ENCODE measurements at regions not wholly inside any gene's neighbourhood (a gene's known extent, or its start where the extent isn't known, plus 50 kb on each side); places are given as distances from the start of the nearest gene placed in this dataset.
A peak's percentile ranks its signal among the peaks of the same experiment; 100 is the strongest.

DNA sequence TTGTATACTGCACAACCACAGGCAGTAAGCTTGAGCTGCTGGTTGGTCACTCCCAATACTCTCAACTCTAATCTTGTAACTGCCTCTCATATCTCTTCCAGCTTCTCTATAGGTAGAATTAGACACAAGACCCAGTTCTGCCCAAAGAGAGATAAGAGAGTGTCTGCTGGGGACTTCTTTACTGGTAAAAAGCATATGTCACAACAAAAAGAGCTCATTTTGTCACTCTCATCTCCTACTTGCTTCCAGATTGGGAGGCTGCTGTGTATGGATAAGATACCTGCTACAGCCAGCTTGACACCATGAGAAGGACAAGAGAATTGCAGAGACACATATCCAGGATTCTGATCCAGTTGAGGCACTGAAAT lies 165.2 kb downstream of the PTH2R start:
- Histone ChIP-seq H3K79me2 (replicated peaks; ENCODE audit: insufficient read depth) (no peaks in the 10 kb centered on the region), H3K4me3 (no peak overlapping the region), H3K4me1 (ENCODE audit: insufficient read depth) (no peaks in the 10 kb centered on the region; the same call in 1 of the 2 replicates), H4K20me1 (replicated peaks; ENCODE audit: insufficient read depth) (no peaks in the 10 kb centered on the region), H3K27me3 (ENCODE audit: insufficient read depth) (no peaks in the 10 kb centered on the region), H3F3A (replicated peaks; ENCODE audit: low read depth) (no peaks in the 10 kb centered on the region), H3K27ac (ENCODE audit: low read depth) (no peak overlapping the region), H3K36me3 (ENCODE audit: insufficient read depth) (no peaks in the 10 kb centered on the region), H3K9me2 (ENCODE audit: insufficient read depth) (no peaks in the 10 kb centered on the region), H3K4me2 (no peak overlapping the region), H2AFZ (no peak overlapping the region)
- Mint-ChIP-seq H3K27ac (no peak overlapping the region), H3K36me3 (ENCODE audit: low read depth) (peaks cover under 1% of the 10 kb centered on the region; the same call in 2 of the 3 replicates), H3K27me3 (ENCODE audit: insufficient read depth, low read depth, poor library complexity) (no peaks in the 10 kb centered on the region), H3K4me3 (no peak overlapping the region), H3K9me3 (peaks cover under 1% of the 10 kb centered on the region; the same call in 1 of the 3 replicates), H3K4me1 (peaks cover 2% of the 10 kb centered on the region; the same call in 2 of the 3 replicates)
- no peak for TF ChIP-seq ETS1 (IDR thresholded peaks at IDR 0.05)
- TF ChIP-seq EZH2 (IDR thresholded peaks at IDR 0.05; ENCODE audit: low read depth, unreplicated experiment), result no peak
- no peak for TF ChIP-seq JUNB (IDR thresholded peaks at IDR 0.05; ENCODE audit: unreplicated experiment)
- TF ChIP-seq, protein P1, sequence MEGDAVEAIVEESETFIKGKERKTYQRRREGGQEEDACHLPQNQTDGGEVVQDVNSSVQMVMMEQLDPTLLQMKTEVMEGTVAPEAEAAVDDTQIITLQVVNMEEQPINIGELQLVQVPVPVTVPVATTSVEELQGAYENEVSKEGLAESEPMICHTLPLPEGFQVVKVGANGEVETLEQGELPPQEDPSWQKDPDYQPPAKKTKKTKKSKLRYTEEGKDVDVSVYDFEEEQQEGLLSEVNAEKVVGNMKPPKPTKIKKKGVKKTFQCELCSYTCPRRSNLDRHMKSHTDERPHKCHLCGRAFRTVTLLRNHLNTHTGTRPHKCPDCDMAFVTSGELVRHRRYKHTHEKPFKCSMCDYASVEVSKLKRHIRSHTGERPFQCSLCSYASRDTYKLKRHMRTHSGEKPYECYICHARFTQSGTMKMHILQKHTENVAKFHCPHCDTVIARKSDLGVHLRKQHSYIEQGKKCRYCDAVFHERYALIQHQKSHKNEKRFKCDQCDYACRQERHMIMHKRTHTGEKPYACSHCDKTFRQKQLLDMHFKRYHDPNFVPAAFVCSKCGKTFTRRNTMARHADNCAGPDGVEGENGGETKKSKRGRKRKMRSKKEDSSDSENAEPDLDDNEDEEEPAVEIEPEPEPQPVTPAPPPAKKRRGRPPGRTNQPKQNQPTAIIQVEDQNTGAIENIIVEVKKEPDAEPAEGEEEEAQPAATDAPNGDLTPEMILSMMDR (conservative IDR thresholded peaks at IDR 0.05; ENCODE audit: low read depth in 2 of 2), result no peak
- no peak for TF ChIP-seq EZH2phosphoT487 (IDR thresholded peaks at IDR 0.05; ENCODE audit: unreplicated experiment)
- no peak for TF ChIP-seq ZNF114 (CRISPR knock-in tag; IDR thresholded peaks at IDR 0.05)
- TF ChIP-seq, protein P2, sequence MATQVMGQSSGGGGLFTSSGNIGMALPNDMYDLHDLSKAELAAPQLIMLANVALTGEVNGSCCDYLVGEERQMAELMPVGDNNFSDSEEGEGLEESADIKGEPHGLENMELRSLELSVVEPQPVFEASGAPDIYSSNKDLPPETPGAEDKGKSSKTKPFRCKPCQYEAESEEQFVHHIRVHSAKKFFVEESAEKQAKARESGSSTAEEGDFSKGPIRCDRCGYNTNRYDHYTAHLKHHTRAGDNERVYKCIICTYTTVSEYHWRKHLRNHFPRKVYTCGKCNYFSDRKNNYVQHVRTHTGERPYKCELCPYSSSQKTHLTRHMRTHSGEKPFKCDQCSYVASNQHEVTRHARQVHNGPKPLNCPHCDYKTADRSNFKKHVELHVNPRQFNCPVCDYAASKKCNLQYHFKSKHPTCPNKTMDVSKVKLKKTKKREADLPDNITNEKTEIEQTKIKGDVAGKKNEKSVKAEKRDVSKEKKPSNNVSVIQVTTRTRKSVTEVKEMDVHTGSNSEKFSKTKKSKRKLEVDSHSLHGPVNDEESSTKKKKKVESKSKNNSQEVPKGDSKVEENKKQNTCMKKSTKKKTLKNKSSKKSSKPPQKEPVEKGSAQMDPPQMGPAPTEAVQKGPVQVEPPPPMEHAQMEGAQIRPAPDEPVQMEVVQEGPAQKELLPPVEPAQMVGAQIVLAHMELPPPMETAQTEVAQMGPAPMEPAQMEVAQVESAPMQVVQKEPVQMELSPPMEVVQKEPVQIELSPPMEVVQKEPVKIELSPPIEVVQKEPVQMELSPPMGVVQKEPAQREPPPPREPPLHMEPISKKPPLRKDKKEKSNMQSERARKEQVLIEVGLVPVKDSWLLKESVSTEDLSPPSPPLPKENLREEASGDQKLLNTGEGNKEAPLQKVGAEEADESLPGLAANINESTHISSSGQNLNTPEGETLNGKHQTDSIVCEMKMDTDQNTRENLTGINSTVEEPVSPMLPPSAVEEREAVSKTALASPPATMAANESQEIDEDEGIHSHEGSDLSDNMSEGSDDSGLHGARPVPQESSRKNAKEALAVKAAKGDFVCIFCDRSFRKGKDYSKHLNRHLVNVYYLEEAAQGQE (IDR thresholded peaks at IDR 0.05; ENCODE audit: unreplicated experiment), result no peak
- DNase-seq (ENCODE audit: low spot score) (no peak), ATAC-seq (no peak)

DNA sequence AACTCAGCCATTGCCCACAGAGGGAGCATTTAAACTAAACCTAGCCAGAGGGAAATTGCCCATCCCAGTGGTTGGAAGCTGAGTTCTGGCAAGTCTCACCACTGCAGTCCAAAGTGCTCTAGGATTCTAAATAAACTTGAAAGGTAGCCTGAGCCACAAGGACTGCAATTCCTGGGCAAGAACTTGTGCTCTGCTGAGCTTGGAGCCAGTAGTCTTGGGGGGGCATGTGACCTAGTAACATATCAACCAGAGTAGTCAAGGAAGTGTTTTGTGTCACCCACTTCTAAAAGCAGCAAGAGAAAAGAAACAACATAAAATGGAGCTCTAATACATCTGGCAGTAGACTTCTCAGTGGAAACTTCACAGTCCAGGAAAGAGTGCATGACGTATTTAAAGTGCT lies 167.0 kb downstream of the PTH2R start:
- H3K9me2 ChIP-seq (ENCODE audit: insufficient read depth), result no peaks in the 10 kb centered on the region
- Mint-ChIP-seq H3K4me1 (peaks cover 2% of the 10 kb centered on the region; the same call in 2 of the 3 replicates), H3K36me3 (ENCODE audit: low read depth) (peaks cover 4% of the 10 kb centered on the region; the same call in 2 of the 3 replicates), H3K4me3 (no peak overlapping the region), H3K27me3 (ENCODE audit: insufficient read depth, low read depth, poor library complexity) (no peaks in the 10 kb centered on the region), H3K27ac (no peak overlapping the region), H3K9me3 (peaks cover 9% of the 10 kb centered on the region; the same call in 2 of the 3 replicates)
- ATAC-seq (no peak), DNase-seq (ENCODE audit: low spot score) (no peak)
- H3K36me3 ChIP-seq (ENCODE audit: insufficient read depth), result no peaks in the 10 kb centered on the region
- H3K27me3 ChIP-seq (ENCODE audit: insufficient read depth), result no peaks in the 10 kb centered on the region
- no peaks in the 10 kb centered on the region for H4K20me1 ChIP-seq (replicated peaks; ENCODE audit: insufficient read depth)
- H3K79me2 ChIP-seq (replicated peaks; ENCODE audit: insufficient read depth), result no peaks in the 10 kb centered on the region
- H2AFZ ChIP-seq, result peak overlapping the region; percentile 79; the same call in 1 of the 2 replicates
- H3K27ac ChIP-seq (ENCODE audit: low read depth), result no peak overlapping the region
- no peak overlapping the region for H3K4me3 ChIP-seq
- no peaks in the 10 kb centered on the region for H3F3A ChIP-seq (replicated peaks; ENCODE audit: low read depth)
- H3K4me1 ChIP-seq (ENCODE audit: insufficient read depth), result no peaks in the 10 kb centered on the region; the same call in 1 of the 2 replicates
- no peak overlapping the region for H3K4me2 ChIP-seq
- no peak for TF ChIP-seq ZNF331 (CRISPR knock-in tag; IDR thresholded peaks at IDR 0.05; ENCODE audit: low read depth)
- TF ChIP-seq, protein P1 (conservative IDR thresholded peaks at IDR 0.05; ENCODE audit: low read depth in 2 of 2), result 0 out of 4 replicates have a peak, but pooled peaks of 1 of the 2 experiments have one; percentile 5
